GM23338 (cell line): ENCODE measurements at regions not wholly inside any gene's neighbourhood (a gene's known extent, or its start where the extent isn't known, plus 50 kb on each side); places are given as distances from the start of the nearest gene placed in this dataset.

Source experiments
- EZH2 ChIP-seq: fragments of 200-600 bp; sonication (generic); IDR thresholded peaks from one replicate; pipeline ENCODE4 v1.8.0; 2017; ENCODE audit warnings: antibody characterized with exemption, mild to moderate bottlenecking, low read depth; ENCODE audit not compliant: unreplicated experiment
- TF ChIP-seq, protein P1 (sequence below), 2 experiments: fragments of 200-600 bp in 1 of 2; sonication (generic) in 1 of 2; conservative IDR thresholded peaks; 2 replicates each; pipeline versions ENCODE4 v1.5.1 to v1.6.1; 2016 to 2017; ENCODE audit warnings: antibody characterized with exemption in 2 of 2, low read depth in 2 of 2, mild to moderate bottlenecking in 2 of 2, moderate library complexity in 1 of 2

GRCh38 chr1:241447031-241447644 lies 72.4 kb downstream of the FH start:
- TF ChIP-seq, protein P1, sequence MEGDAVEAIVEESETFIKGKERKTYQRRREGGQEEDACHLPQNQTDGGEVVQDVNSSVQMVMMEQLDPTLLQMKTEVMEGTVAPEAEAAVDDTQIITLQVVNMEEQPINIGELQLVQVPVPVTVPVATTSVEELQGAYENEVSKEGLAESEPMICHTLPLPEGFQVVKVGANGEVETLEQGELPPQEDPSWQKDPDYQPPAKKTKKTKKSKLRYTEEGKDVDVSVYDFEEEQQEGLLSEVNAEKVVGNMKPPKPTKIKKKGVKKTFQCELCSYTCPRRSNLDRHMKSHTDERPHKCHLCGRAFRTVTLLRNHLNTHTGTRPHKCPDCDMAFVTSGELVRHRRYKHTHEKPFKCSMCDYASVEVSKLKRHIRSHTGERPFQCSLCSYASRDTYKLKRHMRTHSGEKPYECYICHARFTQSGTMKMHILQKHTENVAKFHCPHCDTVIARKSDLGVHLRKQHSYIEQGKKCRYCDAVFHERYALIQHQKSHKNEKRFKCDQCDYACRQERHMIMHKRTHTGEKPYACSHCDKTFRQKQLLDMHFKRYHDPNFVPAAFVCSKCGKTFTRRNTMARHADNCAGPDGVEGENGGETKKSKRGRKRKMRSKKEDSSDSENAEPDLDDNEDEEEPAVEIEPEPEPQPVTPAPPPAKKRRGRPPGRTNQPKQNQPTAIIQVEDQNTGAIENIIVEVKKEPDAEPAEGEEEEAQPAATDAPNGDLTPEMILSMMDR (conservative IDR thresholded peaks at IDR 0.05; ENCODE audit: low read depth in 2 of 2): no peak
- no peak for TF ChIP-seq EZH2
